Type B pancreatic cell (in vitro differentiated cells): ENCODE measurements at regions not wholly inside any gene's neighbourhood (a gene's known extent, or its start where the extent isn't known, plus 50 kb on each side); places are given as distances from the start of the nearest gene placed in this dataset.

Experiments
- DNase-seq: peaks from one replicate; pipeline ENCODE4 v3.0.0; 2021; ENCODE audit warnings: mixed read lengths; ENCODE audit not compliant: unreplicated experiment; ENCODE audit errors: extremely low spot score
- H3K27ac Mint-ChIP-seq: 2 replicates; pipeline ENCODE4 v1.8.0; 2021; ENCODE audit warnings: mild to moderate bottlenecking, mixed read lengths
- H3K27me3 Mint-ChIP-seq: 2 replicates; pipeline ENCODE4 v1.8.0; 2021; ENCODE audit warnings: mixed read lengths
- H3K36me3 Mint-ChIP-seq: 2 replicates; pipeline ENCODE4 v1.8.0; 2021; ENCODE audit warnings: mixed read lengths
- H3K4me1 Mint-ChIP-seq: one replicate; pipeline ENCODE4 v1.8.0; 2021; ENCODE audit warnings: mixed read lengths; ENCODE audit not compliant: unreplicated experiment
- H3K4me3 Mint-ChIP-seq: 2 replicates; pipeline ENCODE4 v1.8.0; 2021; ENCODE audit warnings: mild to moderate bottlenecking, mixed read lengths
- H3K9me3 Mint-ChIP-seq: 2 replicates; pipeline ENCODE4 v1.8.0; 2021; ENCODE audit warnings: mixed read lengths
- TF ChIP-seq, protein P1 (sequence below): fragments of 200-600 bp; sonication (generic); conservative IDR thresholded peaks from 2 replicates; pipeline ENCODE4 v1.5.0; 2021; ENCODE audit warnings: antibody characterized with exemption, mild to moderate bottlenecking

DNA sequence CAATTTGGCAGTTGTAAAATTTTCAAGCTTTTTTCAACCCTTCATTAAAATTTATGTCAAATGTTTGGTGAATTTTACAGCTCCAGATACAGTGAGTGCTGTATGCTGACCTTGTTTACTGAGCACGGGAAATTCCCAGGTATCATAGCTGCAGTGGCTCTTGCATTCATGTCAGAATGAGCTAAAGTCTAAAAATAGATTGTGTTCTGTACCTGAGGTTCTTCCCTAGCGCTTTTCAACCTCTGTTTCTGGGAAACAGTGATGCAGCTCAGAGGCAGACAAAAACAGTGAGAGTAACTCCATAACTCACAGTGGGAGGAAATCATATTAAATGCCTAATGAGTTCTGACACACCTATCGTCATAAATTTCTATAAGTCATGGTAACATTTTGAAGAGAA lies 393.8 kb upstream of the GNPDA2 start:
- no peak overlapping the region for H3K4me3 Mint-ChIP-seq
- H3K27ac Mint-ChIP-seq, result peak overlapping the region; percentile 82
- no peak for DNase-seq
- no peaks in the 10 kb centered on the region for H3K9me3 Mint-ChIP-seq
- H3K4me1 Mint-ChIP-seq, result no peaks in the 10 kb centered on the region
- TF ChIP-seq, protein P1, sequence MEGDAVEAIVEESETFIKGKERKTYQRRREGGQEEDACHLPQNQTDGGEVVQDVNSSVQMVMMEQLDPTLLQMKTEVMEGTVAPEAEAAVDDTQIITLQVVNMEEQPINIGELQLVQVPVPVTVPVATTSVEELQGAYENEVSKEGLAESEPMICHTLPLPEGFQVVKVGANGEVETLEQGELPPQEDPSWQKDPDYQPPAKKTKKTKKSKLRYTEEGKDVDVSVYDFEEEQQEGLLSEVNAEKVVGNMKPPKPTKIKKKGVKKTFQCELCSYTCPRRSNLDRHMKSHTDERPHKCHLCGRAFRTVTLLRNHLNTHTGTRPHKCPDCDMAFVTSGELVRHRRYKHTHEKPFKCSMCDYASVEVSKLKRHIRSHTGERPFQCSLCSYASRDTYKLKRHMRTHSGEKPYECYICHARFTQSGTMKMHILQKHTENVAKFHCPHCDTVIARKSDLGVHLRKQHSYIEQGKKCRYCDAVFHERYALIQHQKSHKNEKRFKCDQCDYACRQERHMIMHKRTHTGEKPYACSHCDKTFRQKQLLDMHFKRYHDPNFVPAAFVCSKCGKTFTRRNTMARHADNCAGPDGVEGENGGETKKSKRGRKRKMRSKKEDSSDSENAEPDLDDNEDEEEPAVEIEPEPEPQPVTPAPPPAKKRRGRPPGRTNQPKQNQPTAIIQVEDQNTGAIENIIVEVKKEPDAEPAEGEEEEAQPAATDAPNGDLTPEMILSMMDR, result no peak
- H3K27me3 Mint-ChIP-seq, result no peaks in the 10 kb centered on the region
- no peaks in the 10 kb centered on the region for H3K36me3 Mint-ChIP-seq

DNA sequence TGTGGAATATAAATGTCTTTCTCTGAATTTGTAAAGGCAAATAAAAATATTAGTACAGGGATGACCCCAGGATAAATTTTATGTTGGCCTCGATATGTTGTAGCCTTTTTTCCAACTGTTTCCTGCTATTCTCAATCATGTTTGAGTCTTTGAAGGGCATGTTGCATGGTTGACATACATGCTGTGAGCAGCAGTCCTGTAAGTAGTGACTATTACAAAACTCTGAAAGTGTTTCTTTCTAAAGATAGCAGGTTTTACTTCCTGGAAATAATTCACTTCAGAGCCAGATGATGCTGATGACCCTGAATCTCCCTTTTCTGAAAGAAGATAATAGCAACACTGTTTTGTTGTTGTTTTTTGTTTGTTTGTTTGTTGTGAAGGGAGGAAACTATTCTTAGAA lies 393.0 kb upstream of the GNPDA2 start:
- TF ChIP-seq, protein P1, result no peak
- Mint-ChIP-seq H3K27ac (no peak overlapping the region), H3K36me3 (no peaks in the 10 kb centered on the region), H3K4me3 (no peak overlapping the region), H3K4me1 (no peaks in the 10 kb centered on the region), H3K27me3 (no peaks in the 10 kb centered on the region), H3K9me3 (no peaks in the 10 kb centered on the region)
- DNase-seq, result no peak

DNA sequence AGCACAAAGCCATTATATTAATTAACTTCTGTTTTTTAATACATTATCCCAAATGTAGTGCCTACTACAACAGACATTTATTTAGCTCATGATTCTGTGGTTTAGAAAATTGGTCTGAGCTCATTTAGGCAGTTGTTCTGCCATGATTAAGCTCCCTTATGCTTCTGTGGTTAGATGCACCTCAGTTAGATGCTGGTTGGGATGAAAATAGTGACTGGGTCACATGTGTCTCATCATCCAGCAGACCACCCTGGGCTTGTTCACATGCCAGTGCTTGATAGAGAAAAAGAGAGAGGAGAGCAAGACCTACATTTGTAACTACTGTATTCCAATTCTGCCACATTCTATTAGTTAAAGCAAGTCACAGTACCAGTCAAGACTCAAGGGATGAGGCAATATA lies 376.4 kb upstream of the GNPDA2 start:
- no peaks in the 10 kb centered on the region for H3K36me3 Mint-ChIP-seq
- DNase-seq, result no peak
- no peaks in the 10 kb centered on the region for H3K9me3 Mint-ChIP-seq
- TF ChIP-seq, protein P1, result no peak
- no peak overlapping the region for H3K4me3 Mint-ChIP-seq
- no peaks in the 10 kb centered on the region for H3K4me1 Mint-ChIP-seq
- H3K27me3 Mint-ChIP-seq, result no peaks in the 10 kb centered on the region
- H3K27ac Mint-ChIP-seq, result no peak overlapping the region

DNA sequence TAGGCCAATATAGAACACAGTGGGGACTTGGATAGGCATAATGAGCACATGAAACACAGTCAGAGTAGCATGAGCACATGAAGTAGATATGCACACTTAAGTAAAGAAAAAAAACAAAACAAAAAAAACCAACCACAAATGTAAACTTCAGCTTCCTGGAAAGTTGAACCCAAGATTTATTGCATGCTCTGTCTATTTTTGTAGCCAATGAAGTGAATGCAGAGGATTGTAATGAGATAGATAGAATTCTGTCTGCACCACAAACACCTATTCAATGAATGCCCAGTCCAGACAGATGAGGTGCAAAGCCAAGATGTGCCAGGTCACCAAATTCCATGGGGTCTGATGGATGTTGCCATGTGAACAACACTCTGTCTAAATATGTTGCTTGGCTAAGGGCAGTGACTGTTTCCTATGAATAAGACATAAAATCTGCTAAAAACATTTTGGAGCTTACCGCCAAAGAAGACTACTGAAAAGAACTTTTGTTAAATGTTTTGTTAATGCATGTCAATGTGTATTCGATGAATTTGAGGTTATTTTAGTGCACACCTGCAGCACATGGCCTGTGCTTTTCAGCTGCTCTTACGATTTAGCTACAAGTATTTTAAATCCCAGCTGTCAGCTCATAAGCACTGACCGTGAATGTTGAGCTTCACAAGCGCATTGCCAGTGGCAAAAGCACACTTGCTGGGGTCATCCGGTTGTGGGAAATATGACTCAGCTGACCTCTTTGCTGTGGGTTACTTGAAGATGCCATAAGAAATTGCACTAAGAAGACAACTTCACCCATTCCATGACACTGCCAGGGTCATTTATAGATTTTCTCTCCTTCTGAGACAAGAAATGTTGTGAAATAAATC lies 374.8 kb upstream of the GNPDA2 start:
- Mint-ChIP-seq H3K9me3 (no peaks in the 10 kb centered on the region), H3K27ac (no peak overlapping the region), H3K36me3 (no peaks in the 10 kb centered on the region), H3K4me1 (no peaks in the 10 kb centered on the region), H3K4me3 (no peak overlapping the region), H3K27me3 (no peaks in the 10 kb centered on the region)
- TF ChIP-seq, protein P1, result no peak
- DNase-seq, result no peak

DNA sequence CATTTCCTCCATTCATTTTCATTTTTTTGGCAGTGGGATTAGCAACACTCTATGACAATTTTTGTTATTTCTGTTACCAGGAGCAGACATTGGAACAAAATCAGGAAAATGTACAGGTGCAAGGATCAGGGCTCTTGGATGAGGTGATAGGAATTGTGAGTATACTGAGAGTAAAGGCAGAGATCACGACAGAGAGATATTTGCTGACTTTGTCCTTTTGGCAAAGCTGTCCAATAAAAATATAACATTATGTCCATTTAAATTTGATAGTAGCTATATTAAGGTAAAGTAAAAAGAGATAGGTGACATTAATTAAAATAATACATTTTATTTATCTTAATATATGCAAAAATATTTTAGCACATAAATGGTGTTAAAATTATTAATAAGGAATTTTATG lies 373.1 kb upstream of the GNPDA2 start:
- TF ChIP-seq, protein P1, result no peak
- H3K4me1 Mint-ChIP-seq, result no peaks in the 10 kb centered on the region
- H3K36me3 Mint-ChIP-seq, result no peaks in the 10 kb centered on the region
- no peaks in the 10 kb centered on the region for H3K27me3 Mint-ChIP-seq
- no peak overlapping the region for H3K4me3 Mint-ChIP-seq
- no peak for DNase-seq
- no peak overlapping the region for H3K27ac Mint-ChIP-seq
- no peaks in the 10 kb centered on the region for H3K9me3 Mint-ChIP-seq
